ENCODE measurements at regions not wholly inside any gene's neighbourhood (a gene's known extent, or its start where the extent isn't known, plus 50 kb on each side); places are given as distances from the start of the nearest gene placed in this dataset.

DNA sequence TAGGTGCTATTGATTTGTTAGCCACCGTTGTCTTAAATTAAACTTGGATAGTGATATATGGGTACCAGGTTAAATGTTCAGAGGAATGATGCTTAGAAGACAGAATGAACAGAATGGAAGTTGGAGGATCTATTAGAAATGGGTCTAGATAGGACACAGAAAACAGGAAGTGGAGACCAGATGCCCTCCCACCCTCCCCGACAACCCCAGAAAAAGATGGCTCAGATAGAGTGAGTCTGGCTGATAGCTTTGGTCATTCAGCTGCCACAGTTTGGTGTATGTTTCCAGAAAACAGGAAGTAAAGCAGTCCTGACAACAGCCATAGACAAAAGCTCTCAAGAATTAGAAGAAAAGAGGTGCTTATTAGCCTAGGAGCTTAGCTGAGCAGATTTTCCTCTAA is 71.5 kb upstream of the DSG1 start:
- TF ChIP-seq, protein P1, sequence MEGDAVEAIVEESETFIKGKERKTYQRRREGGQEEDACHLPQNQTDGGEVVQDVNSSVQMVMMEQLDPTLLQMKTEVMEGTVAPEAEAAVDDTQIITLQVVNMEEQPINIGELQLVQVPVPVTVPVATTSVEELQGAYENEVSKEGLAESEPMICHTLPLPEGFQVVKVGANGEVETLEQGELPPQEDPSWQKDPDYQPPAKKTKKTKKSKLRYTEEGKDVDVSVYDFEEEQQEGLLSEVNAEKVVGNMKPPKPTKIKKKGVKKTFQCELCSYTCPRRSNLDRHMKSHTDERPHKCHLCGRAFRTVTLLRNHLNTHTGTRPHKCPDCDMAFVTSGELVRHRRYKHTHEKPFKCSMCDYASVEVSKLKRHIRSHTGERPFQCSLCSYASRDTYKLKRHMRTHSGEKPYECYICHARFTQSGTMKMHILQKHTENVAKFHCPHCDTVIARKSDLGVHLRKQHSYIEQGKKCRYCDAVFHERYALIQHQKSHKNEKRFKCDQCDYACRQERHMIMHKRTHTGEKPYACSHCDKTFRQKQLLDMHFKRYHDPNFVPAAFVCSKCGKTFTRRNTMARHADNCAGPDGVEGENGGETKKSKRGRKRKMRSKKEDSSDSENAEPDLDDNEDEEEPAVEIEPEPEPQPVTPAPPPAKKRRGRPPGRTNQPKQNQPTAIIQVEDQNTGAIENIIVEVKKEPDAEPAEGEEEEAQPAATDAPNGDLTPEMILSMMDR (IDR thresholded peaks at IDR 0.05) = no peak
- no peak for TF ChIP-seq ZFX (IDR thresholded peaks at IDR 0.05; ENCODE audit: borderline replicate concordance)

Measured in 22Rv1 (cell line).